ENCODE measurements at regions not wholly inside any gene's neighbourhood (a gene's known extent, or its start where the extent isn't known, plus 50 kb on each side); places are given as distances from the start of the nearest gene placed in this dataset.

DNA sequence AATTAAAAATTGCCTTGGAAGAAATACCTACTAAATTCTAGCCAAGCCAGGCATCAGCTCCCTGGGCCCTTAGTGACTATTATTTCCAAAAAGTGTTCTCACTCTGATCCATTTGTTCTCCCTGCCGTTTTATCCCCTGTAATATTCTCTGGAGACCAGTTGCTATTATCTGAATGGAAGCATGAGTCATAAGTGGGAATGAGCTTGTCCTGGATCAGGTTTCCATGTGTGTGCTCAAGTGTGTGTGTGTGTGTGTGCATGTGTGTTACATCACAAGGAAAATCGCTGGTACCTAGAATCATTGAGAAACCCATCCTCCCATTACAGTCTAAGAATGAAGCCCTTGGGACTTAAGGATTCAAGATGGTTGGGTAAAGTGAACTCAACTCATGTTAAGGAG, 130.3 kb upstream of the CXCR4 start:
- no peak for TF ChIP-seq POLR2A (IDR thresholded peaks at IDR 0.05)
- TF ChIP-seq, protein P1, sequence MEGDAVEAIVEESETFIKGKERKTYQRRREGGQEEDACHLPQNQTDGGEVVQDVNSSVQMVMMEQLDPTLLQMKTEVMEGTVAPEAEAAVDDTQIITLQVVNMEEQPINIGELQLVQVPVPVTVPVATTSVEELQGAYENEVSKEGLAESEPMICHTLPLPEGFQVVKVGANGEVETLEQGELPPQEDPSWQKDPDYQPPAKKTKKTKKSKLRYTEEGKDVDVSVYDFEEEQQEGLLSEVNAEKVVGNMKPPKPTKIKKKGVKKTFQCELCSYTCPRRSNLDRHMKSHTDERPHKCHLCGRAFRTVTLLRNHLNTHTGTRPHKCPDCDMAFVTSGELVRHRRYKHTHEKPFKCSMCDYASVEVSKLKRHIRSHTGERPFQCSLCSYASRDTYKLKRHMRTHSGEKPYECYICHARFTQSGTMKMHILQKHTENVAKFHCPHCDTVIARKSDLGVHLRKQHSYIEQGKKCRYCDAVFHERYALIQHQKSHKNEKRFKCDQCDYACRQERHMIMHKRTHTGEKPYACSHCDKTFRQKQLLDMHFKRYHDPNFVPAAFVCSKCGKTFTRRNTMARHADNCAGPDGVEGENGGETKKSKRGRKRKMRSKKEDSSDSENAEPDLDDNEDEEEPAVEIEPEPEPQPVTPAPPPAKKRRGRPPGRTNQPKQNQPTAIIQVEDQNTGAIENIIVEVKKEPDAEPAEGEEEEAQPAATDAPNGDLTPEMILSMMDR (IDR thresholded peaks at IDR 0.05), result no peak

Data from thyroid gland (tissue), 4 donors.